HG02571 (cell line): ENCODE measurements at regions not wholly inside any gene's neighbourhood (a gene's known extent, or its start where the extent isn't known, plus 50 kb on each side); places are given as distances from the start of the nearest gene placed in this dataset.
"Not testable (repeated sequence)": the region's sequence is repeated elsewhere in the genome, so short reads cannot be mapped to it uniquely, and the experiment has no call there.

ENCODE experiments used
- ATAC-seq: cut with Tn5 transposase; IDR thresholded peaks from one replicate; pipeline ENCODE4 v1.9.1; 2021; ENCODE audit warnings: mild to moderate bottlenecking, moderate library complexity; ENCODE audit not compliant: unreplicated experiment

- ATAC-seq, result no peak
These were observed 664.7 kb downstream of the RFPL4B start for GRCh38 chr6:113011801-113012200.

GRCh38 chr6:113015249-113015648 lies 668.1 kb downstream of the RFPL4B start:
- no peak for ATAC-seq

GRCh38 chr6:113017353-113017752 lies 670.2 kb downstream of the RFPL4B start:
- no peak for ATAC-seq

- no peak for ATAC-seq
These were observed 671.4 kb downstream of the RFPL4B start for GRCh38 chr6:113018351-113019151.

GRCh38 chr6:113019176-113019575 lies 672.0 kb downstream of the RFPL4B start:
- ATAC-seq, result no peak

GRCh38 chr6:113027780-113028179 lies 680.6 kb downstream of the RFPL4B start:
- no peak for ATAC-seq

- not testable (repeated sequence) for ATAC-seq
These were observed 682.0 kb downstream of the RFPL4B start for GRCh38 chr6:113029161-113029560.

- no peak for ATAC-seq
These were observed 684.6 kb downstream of the RFPL4B start for GRCh38 chr6:113031591-113032238.

GRCh38 chr6:113039005-113039404 lies 691.9 kb downstream of the RFPL4B start:
- ATAC-seq, result no peak

- no peak for ATAC-seq
These were observed 700.0 kb downstream of the RFPL4B start for GRCh38 chr6:113047148-113047547.

- ATAC-seq, result no peak
These were observed 700.8 kb downstream of the RFPL4B start for GRCh38 chr6:113047932-113048331.

- no peak for ATAC-seq
These were observed 701.6 kb downstream of the RFPL4B start for GRCh38 chr6:113048741-113049140.

- ATAC-seq, result no peak
These were observed 702.1 kb downstream of the RFPL4B start for GRCh38 chr6:113049190-113049589.

GRCh38 chr6:113050010-113050858 lies 703.1 kb downstream of the RFPL4B start:
- ATAC-seq, result no peak

GRCh38 chr6:113050979-113051378 lies 703.8 kb downstream of the RFPL4B start:
- no peak for ATAC-seq

- ATAC-seq, result no peak
These were observed 705.4 kb downstream of the RFPL4B start for GRCh38 chr6:113052506-113052905.

GRCh38 chr6:113055061-113055460 lies 707.9 kb downstream of the RFPL4B start:
- no peak for ATAC-seq

GRCh38 chr6:113055998-113056397 lies 708.9 kb downstream of the RFPL4B start:
- no peak for ATAC-seq

GRCh38 chr6:113057567-113058053 lies 710.5 kb downstream of the RFPL4B start:
- no peak for ATAC-seq

- ATAC-seq, result no peak
These were observed 713.5 kb downstream of the RFPL4B start for GRCh38 chr6:113060664-113061063.

GRCh38 chr6:113065611-113066010 lies 718.5 kb downstream of the RFPL4B start:
- ATAC-seq, result no peak
